WTC11 (cell line): ENCODE measurements at regions not wholly inside any gene's neighbourhood (a gene's known extent, or its start where the extent isn't known, plus 50 kb on each side); places are given as distances from the start of the nearest gene placed in this dataset.
A peak's percentile ranks its signal among the peaks of the same experiment; 100 is the strongest.

Experiments used
- ATAC-seq: fragments of 200-7000 bp; cut with Tn5 transposase; 2 replicates; pipeline ENCODE4 v1.10.0; 2021; ENCODE audit warnings: mild to moderate bottlenecking, moderate library complexity
- CTCF ChIA-PET: fragments of 300-600 bp; sonication (Branson Sonifier 250); formaldehyde crosslinking; loops from one replicate; lab custom pipeline; 2021; ENCODE audit warnings: antibody characterized with exemption; lab: Charles Lee
- POLR2A ChIA-PET: fragments of 350-600 bp; sonication (Branson Sonifier 250); formaldehyde crosslinking; loops from one replicate; lab custom pipeline; 2021; ENCODE audit warnings: antibody characterized with exemption; lab: Charles Lee
- DNase-seq: peaks from one replicate; pipeline ENCODE4 v3.0.0; 2021; ENCODE audit warnings: low spot score
- H3K27ac Mint-ChIP-seq: 2 replicates; pipeline ENCODE4 v1.8.0; 2021; ENCODE audit warnings: mixed read lengths
- H3K27me3 Mint-ChIP-seq: 2 replicates; pipeline ENCODE4 v1.8.0; 2021; ENCODE audit warnings: low read depth, mild to moderate bottlenecking, moderate library complexity, mixed read lengths
- H3K36me3 Mint-ChIP-seq: 2 replicates; pipeline ENCODE4 v1.8.0; 2021; ENCODE audit warnings: mixed read lengths
- H3K4me1 Mint-ChIP-seq: 2 replicates; pipeline ENCODE4 v1.8.0; 2022; ENCODE audit warnings: mixed read lengths
- H3K4me3 Mint-ChIP-seq: 2 replicates; pipeline ENCODE4 v1.8.0; 2021; ENCODE audit warnings: mild to moderate bottlenecking, moderate library complexity, mixed read lengths
- H3K9me3 Mint-ChIP-seq: 2 replicates; pipeline ENCODE4 v1.8.0; 2021; ENCODE audit warnings: mixed read lengths
- CBFB ChIP-seq: sonication (generic); formaldehyde crosslinking; IDR thresholded peaks from 2 replicates; pipeline ENCODE4 v1.8.1; 2022; ENCODE audit warnings: mild to moderate bottlenecking, low read depth, missing genetic modification reagents
- E2F1 ChIP-seq: sonication (generic); formaldehyde crosslinking; IDR thresholded peaks from 2 replicates; pipeline ENCODE4 v1.8.0; 2022; ENCODE audit warnings: mild to moderate bottlenecking, missing genetic modification reagents
- E2F4 ChIP-seq: sonication (generic); formaldehyde crosslinking; IDR thresholded peaks from 2 replicates; pipeline ENCODE4 v1.8.1; 2022; ENCODE audit warnings: low read depth, mild to moderate bottlenecking, moderate library complexity, missing genetic modification reagents, borderline replicate concordance
- EMX1 ChIP-seq: fragments of 250-450 bp; sonication (Bioruptor Pico); IDR thresholded peaks from 2 replicates; pipeline ENCODE4 v1.8.0; 2021; ENCODE audit warnings: mild to moderate bottlenecking
- ETV6 ChIP-seq: sonication (generic); formaldehyde crosslinking; IDR thresholded peaks from 2 replicates; pipeline ENCODE4 v1.8.1; 2022; ENCODE audit warnings: mild to moderate bottlenecking, missing genetic modification reagents
- GRHL2 ChIP-seq: fragments of 250-450 bp; sonication (Bioruptor Pico); IDR thresholded peaks from 2 replicates; pipeline ENCODE4 v1.8.0; 2022; ENCODE audit warnings: mild to moderate bottlenecking, moderate library complexity; ENCODE audit not compliant: insufficient replicate concordance, severe bottlenecking
- HMGA2 ChIP-seq: fragments of 250-450 bp; sonication (Bioruptor Pico); IDR thresholded peaks from 2 replicates; pipeline ENCODE4 v1.4.0; 2021; ENCODE audit warnings: mild to moderate bottlenecking, moderate library complexity
- MXD4 ChIP-seq: fragments of 250-450 bp; sonication (Bioruptor Pico); IDR thresholded peaks from 2 replicates; pipeline ENCODE4 v1.8.0; 2021; ENCODE audit warnings: mild to moderate bottlenecking, moderate library complexity, borderline replicate concordance
- NFATC4 ChIP-seq: fragments of 250-450 bp; sonication (Bioruptor Pico); IDR thresholded peaks from 2 replicates; pipeline ENCODE4 v1.9.0; 2021; ENCODE audit warnings: mild to moderate bottlenecking
- NR1H2 ChIP-seq: sonication (generic); formaldehyde crosslinking; IDR thresholded peaks from 2 replicates; pipeline ENCODE4 v1.9.0; 2021; ENCODE audit warnings: mild to moderate bottlenecking, moderate library complexity, missing genetic modification reagents
- NR2C2 ChIP-seq: sonication (generic); formaldehyde crosslinking; IDR thresholded peaks from 2 replicates; pipeline ENCODE4 v1.8.0; 2022; ENCODE audit warnings: mild to moderate bottlenecking, missing genetic modification reagents
- OVOL2 ChIP-seq: fragments of 250-450 bp; sonication (Bioruptor Pico); IDR thresholded peaks from 2 replicates; pipeline ENCODE4 v1.9.0; 2021; ENCODE audit warnings: mild to moderate bottlenecking, borderline replicate concordance
- PRDM15 ChIP-seq: sonication (generic); formaldehyde crosslinking; IDR thresholded peaks from 2 replicates; pipeline ENCODE4 v1.8.0; 2022; ENCODE audit warnings: missing genetic modification reagents
- PRRX2 ChIP-seq: fragments of 250-450 bp; sonication (Bioruptor Pico); IDR thresholded peaks from 2 replicates; pipeline ENCODE4 v1.8.0; 2021; ENCODE audit warnings: mild to moderate bottlenecking
- SOX15 ChIP-seq: fragments of 250-450 bp; sonication (Bioruptor Pico); IDR thresholded peaks from 2 replicates; pipeline ENCODE4 v1.9.0; 2021; ENCODE audit warnings: mild to moderate bottlenecking
- USF2 ChIP-seq: sonication (generic); formaldehyde crosslinking; IDR thresholded peaks from 2 replicates; pipeline ENCODE4 v1.8.1; 2023; ENCODE audit warnings: mild to moderate bottlenecking, missing genetic modification reagents, moderate library complexity
- ZBTB21 ChIP-seq: sonication (generic); formaldehyde crosslinking; IDR thresholded peaks from 2 replicates; pipeline ENCODE4 v1.8.1; 2023; ENCODE audit warnings: mild to moderate bottlenecking, missing genetic modification reagents, borderline replicate concordance
- ZBTB43 ChIP-seq: sonication (generic); formaldehyde crosslinking; IDR thresholded peaks from 2 replicates; pipeline ENCODE4 v1.8.1; 2023; ENCODE audit warnings: mild to moderate bottlenecking, missing genetic modification reagents
- ZNF121 ChIP-seq: sonication (generic); formaldehyde crosslinking; IDR thresholded peaks from 2 replicates; pipeline ENCODE4 v1.8.0; 2023; ENCODE audit warnings: missing genetic modification reagents
- ZNF425 ChIP-seq: fragments of 250-450 bp; sonication (Bioruptor Pico); conservative IDR thresholded peaks from 2 replicates; pipeline ENCODE4 v1.9.0; 2021; ENCODE audit warnings: mild to moderate bottlenecking
- ZNF512 ChIP-seq: sonication (generic); formaldehyde crosslinking; IDR thresholded peaks from 2 replicates; pipeline ENCODE4 v1.8.1; 2022; ENCODE audit warnings: missing genetic modification reagents, borderline replicate concordance
- ZSCAN18 ChIP-seq: fragments of 250-450 bp; sonication (Bioruptor Pico); IDR thresholded peaks from 2 replicates; pipeline ENCODE4 v2.1.2; 2022; ENCODE audit warnings: mild to moderate bottlenecking, moderate library complexity

GRCh38 chrX:43493756-43494155 is 162.3 kb upstream of the MAOA start:
- no peak for DNase-seq
- Mint-ChIP-seq H3K36me3 (no peaks in the 10 kb centered on the region), H3K4me1 (no peaks in the 10 kb centered on the region), H3K9me3 (peaks cover 3% of the 10 kb centered on the region; the same call in 1 of the 2 replicates), H3K27ac (no peak overlapping the region), H3K27me3 (no peaks in the 10 kb centered on the region; the same call in 1 of the 2 replicates), H3K4me3 (no peak overlapping the region)
- CTCF ChIA-PET = no interaction called here
- TF ChIP-seq ZBTB21 (no peak), ZSCAN18 (no peak), NFATC4 (no peak), ZNF121 (no peak), ZNF512 (CRISPR knock-in tag) (no peak), ETV6 (no peak), NR1H2 (CRISPR knock-in tag) (no peak), ZBTB43 (no peak), NR2C2 (CRISPR knock-in tag) (no peak), PRDM15 (CRISPR knock-in tag) (no peak), GRHL2 (no peak), MXD4 (CRISPR knock-in tag) (no peak), ZNF425 (CRISPR knock-in tag) (no peak)
- ATAC-seq = no peak
- POLR2A ChIA-PET = no interaction called here

- ChIA-PET CTCF (no interaction called here), POLR2A (no interaction called here)
- H3K4me3 Mint-ChIP-seq = no peak overlapping the region
- H3K9me3 Mint-ChIP-seq = peaks cover 3% of the 10 kb centered on the region; the same call in 1 of the 2 replicates
- H3K4me1 Mint-ChIP-seq = peaks cover 15% of the 10 kb centered on the region
- DNase-seq (no peak), ATAC-seq (peak; percentile 47; the same call in 1 of the 2 replicates)
- no peaks in the 10 kb centered on the region for H3K36me3 Mint-ChIP-seq
- H3K27me3 Mint-ChIP-seq = no peaks in the 10 kb centered on the region
- TF ChIP-seq SOX15 (CRISPR knock-in tag) (no peak), USF2 (CRISPR knock-in tag) (no peak), OVOL2 (CRISPR knock-in tag) (no peak), NR2C2 (CRISPR knock-in tag) (no peak), E2F4 (CRISPR knock-in tag) (no peak), EMX1 (no peak), CBFB (CRISPR knock-in tag) (no peak), E2F1 (CRISPR knock-in tag) (no peak), PRRX2 (CRISPR knock-in tag) (no peak), HMGA2 (no peak)
- H3K27ac Mint-ChIP-seq = no peak overlapping the region
These were observed 155.9 kb upstream of the MAOA start for GRCh38 chrX:43500246-43500645.
